NCI-H524 (cell line): ENCODE measurements at regions not wholly inside any gene's neighbourhood (a gene's known extent, or its start where the extent isn't known, plus 50 kb on each side); places are given as distances from the start of the nearest gene placed in this dataset.

Experiments
- DNase-seq, 2 experiments: peaks; one replicate each; lab custom pipeline; 2025; lab: John Stamatoyannopoulos, UW

DNA sequence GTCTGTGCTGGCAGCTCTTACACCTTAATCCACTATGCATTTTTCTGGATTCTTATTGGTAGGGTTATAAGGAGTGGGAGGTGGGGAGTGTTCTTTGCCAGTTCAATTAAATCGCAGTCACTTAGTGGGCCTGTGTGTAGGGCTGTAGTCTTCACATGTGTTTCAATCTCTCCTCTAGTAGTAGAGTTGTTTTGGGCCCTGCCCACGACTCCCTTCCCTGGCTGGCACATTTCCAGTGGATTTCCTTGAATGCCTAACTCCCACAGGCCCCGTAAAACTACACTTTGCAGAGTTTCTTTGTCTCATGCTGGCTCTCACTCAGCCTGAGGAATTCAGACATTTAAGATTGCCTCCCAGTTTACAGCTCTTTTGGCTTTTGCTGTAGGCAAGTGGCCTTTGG is 414.0 kb upstream of the OPRM1 start:
- peak in 1 of 2 experiments; percentile 15 for DNase-seq

DNA sequence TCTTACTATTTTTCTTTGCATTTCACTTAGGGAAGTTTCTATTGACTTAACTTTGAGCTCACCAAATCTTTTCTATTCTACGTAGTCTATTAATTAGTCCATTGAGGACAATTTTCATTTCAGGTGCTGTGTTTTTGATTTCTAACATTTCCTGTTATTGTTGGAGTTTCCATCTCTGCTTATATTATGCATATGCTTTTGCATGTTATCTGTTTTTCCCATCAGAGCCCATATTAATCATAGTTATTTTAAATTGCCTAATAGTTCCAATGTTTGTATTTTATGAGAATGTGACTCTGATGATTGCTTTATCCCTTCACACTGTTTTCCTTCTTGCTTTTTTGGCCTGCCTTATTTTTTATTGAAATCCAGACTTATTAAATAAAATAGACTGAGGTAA is 414.5 kb upstream of the OPRM1 start:
- DNase-seq: no peak

DNA sequence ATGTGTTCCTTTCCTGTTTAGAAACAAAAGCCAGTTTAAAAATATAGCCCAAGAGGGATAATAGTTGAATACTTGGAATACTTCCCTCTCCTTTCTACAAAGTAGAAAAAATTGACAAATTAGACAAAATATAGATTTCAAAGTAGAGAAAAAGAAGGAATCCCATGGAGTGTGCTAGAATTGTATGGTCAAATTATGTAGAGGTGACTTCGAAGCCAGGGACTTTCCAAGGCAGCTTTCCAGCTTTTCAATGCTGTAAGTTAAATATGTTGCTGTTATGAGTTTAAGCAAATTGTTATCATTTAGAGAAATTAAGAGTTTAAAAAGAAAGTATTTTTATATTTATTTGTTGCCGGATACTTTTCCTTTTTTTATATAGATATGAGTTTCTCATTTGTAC is 415.5 kb upstream of the OPRM1 start:
- no peak for DNase-seq

DNA sequence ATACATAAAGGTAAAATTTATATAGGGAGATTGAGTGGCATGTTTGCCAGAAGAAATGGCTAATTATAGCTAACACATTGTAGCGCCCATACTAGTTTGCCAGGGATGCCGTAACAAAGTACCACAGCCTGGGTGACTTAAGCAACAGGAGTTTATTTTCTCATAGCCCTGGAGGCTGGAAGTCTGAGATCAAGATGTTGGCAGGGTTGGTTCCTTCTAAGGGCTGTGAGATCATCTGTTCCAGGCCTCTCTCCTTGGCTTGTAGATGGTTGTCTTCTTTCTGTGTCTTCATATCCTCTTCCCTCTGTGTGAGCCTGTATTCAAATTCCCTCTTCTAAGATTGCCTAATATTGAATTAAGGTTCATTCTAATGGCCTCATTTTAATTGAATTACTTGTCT is 417.5 kb upstream of the OPRM1 start:
- DNase-seq: no peak

DNA sequence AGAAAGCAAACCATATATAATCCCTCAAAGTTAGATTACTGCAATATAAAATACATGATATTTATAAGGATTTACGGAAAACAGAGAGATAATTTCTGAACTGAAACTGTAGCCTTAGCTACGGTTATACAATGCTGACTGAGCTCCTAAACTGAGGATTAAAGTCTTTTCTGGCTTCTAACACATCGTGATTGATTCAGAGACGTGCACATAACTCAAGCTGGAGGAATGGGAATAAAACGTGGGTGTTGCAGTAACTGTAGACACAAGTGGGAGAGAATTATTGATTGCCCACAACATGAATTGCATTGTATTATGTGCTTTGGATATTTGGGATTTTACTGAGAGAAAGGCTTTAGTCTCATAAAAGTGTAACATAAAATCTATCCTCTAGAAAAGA is 418.0 kb upstream of the OPRM1 start:
- DNase-seq: no peak

DNA sequence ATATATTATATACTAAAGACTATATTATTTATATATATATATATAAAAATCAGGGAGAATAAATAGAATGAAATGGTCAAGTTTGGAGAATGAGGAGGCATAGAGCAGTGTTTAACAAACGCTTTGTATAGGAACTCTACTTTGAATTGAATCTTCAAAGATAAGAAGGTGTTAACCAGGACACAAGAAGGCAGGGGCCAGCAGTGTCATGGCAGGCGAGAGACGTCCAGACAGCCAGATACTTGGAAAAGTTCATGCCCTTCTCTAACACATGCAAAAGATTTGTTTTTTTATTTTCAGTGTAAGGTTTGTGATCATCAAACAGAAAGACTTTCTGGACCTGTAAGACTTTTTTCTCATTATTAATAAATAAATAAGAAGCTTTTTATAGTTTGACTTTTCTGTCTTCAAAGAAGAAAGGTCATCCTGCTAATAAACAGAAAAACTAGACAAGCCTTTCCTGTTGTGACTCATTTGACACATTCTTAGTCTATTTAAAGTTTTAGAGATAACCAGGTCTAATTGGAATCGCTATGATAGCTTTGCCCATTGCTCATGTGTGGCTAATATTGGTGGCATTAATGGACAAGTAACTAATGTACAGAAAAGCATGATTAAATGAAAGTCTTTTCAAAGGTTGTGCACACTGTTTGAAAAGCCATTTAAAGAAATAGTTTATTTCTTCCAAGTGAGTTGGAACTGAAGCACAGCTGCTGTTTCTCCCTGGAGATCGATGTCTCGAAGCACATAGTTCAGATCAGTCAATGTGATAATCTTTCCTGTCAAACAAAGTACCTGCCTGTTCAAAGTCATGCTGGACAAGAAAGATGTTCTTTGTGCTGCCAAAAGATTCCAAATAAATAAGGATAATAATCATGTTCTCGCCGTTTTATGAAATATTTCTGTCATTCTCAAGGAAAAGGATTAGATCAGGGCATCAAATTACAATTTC is 420.4 kb upstream of the OPRM1 start:
- DNase-seq: no peak

DNA sequence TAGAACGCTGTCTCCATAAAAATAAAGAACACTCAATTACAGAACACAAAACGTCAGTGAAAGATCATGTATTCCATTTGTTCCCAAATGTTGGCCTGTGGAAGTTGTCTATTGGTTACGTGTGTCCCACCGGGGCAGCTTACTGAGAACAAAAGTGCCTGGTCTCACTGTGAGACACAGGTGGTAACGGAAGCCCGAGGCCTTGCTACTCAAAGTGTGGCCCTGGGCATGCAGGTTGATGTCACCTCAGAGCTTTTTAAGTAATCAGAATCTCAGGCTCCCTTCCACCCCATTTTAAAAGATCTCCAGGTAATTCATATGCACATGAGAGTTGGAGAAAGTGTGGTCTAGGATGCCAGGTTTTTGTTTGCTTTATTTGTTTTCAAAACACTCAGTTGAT is 422.5 kb upstream of the OPRM1 start:
- no peak for DNase-seq

DNA sequence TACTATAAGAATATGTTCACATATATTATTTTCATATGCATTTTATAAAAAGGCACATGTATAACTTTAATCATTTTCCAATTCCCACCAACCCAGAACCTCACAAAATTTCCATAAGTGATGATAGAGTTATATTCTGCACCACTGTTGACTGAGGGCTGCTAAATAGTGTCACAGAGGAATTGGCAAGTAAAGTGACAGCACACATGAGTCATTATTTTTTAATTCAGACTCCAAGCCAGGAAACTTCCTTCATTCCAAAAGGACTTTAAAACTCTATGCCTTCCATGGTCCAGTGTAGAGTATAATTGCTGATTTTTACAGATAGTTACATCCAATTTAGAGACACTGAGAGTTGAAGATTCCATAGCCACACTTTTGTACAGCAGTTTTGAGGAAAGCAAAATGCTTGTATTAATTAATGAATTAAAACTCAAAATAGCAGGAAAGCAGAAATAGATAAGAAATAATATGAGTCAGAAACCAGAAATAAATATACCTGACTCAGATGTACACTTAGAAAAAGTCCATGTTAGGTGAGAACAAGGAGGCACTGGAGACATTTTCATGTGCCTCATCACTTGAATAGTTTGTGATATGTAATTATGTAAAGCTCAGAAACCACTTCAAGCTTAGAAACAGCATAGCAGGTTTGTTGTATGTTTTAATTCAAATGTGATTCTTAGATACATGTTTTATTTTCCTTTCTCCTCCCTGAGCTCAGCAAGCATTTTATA is 425.2 kb upstream of the OPRM1 start:
- DNase-seq: no peak

DNA sequence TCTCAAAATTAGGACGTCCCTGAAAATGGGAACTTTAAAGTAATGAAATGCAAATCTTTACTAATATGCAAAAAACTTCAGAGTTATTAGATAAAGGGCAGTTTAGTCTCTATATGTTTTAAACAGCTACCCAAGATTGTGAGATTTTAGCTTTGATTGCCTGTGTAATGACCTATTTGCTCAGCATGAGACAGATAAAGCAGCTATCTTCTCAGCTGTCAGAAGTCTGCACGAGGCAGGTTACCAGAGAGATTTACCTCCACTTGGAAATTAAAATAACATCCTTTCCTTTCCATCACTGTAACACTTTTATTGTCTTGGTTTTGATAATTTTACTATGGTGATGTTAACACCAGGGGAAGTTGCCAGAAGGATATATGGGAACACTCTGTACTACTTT is 436.6 kb upstream of the OPRM1 start:
- DNase-seq: no peak

DNA sequence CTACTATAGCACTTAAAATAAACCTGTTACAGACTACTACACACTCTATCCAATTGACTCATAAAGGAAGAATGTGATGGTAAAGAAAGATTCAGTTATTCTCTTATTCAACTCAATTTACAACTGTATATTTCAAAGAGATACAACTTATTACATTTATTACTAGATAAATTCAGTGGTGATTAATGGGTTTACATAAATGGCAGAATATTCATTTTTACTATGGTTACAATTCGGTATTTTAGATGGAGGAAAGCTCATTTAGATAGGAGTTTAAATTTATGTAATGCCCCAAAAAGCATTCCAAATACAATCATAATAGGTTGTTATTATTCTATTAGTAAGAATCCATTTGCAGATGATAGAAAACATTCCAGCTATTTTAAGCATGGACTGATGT is 439.1 kb upstream of the OPRM1 start:
- no peak for DNase-seq

DNA sequence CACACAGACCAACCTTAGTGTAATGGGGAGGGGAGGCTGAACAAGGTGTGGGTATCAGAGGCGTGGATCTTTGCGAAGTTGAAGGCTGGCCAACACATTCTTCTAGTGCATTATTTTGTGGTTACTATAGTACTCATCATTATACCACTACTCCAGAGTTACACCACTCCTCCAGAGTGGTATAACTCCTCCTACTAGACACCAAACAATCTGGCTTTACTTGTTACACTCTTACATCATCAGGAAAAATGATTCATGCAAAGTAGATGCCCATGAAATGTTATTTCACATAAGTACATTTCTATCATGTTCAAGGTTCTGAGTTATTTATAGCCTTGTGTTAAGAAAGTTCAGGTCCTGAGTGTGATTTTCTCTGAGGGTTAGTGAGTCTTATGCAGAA is 443.1 kb upstream of the OPRM1 start:
- DNase-seq: no peak

DNA sequence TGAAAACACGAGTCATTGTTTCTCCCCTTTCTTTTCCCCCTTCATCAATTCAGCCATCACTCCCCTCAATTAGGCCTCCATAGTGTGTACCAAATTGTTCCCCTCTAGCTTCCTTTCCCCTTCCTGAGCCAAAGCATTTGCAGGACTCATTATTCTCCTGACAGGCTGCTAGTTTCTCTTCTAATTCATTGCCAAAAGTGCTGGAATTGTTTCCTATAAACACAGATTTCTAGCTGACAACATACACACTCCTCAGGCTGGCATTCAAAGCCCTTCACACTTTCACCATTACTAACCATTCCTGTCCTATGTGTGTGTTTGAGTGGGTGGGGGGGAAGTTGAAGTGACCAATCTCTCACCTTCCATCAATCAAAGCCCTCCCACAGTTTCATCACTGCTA is 444.2 kb upstream of the OPRM1 start:
- DNase-seq: no peak

DNA sequence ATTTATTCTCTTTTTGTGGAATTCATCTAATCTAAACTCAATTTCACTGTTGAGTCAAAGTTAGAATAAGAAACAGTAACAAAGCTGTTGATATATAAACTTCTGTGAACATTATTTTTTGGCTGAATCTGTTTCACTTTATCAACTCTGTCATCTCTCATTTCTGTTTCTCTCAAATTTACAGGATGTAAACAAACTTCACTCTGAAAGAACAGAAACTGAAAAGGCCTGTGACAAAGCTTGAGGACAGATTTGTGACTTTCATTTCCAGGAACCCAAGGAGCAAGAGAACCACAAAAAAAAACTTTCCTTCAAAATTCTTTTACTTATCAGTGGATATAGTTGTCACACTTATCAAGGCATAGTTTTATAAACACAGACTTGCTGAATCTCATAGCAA is 447.9 kb upstream of the OPRM1 start:
- DNase-seq: no peak

DNA sequence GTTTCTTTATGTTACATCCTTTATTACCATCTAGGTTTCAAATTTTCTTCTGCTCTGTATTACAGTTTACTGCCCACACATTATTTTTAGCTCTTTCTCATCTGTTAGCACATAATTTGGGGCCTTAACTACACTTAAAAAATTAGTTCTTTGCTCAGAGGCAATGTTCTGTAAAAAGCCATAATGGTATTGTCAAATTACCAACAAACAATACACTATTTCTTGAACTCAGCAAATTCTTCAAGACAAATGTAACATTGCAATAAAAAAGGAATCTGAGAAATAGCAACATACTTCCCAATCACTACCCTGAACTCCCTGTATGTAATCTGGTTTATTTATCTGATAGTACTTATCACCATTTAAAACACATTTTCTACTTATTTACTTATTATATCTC is 448.6 kb upstream of the OPRM1 start:
- DNase-seq: no peak

DNA sequence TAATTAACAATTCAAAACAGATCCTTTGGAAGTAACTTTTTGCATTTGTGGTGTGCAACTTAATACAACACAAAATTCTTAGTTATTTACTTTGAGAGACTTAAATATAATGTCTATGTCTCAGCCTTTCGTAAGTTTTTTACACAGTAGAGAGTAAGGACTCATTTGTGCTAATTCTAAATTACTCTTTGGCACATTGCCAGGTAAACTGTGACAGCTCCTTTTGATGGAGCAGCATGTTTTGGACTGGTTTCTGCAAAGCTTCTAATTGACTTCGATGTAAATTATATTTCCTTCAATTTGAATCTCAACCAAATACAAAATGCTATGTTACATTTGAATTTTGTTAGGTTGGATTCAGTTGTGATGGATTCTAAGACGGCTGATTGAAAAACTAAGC is 450.7 kb upstream of the OPRM1 start:
- DNase-seq: no peak

DNA sequence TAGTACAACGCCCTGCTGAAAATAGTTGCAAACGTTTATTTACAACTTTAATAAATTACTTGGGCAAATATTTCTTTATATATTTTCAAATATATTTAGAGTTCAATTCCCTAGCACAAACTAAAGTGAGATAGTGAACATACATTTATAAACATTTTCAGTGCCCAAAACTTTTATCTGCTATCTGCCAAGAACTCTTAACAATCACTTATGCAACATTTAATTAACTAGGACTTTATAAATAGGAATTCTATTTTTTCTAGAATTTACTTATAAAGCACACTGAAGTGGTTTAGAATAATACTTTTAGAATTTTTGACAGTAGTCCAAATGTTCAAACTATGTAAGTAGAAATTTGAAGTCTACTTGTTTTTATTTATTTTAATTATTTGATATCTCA is 452.6 kb upstream of the RGS17 start:
- no peak for DNase-seq

DNA sequence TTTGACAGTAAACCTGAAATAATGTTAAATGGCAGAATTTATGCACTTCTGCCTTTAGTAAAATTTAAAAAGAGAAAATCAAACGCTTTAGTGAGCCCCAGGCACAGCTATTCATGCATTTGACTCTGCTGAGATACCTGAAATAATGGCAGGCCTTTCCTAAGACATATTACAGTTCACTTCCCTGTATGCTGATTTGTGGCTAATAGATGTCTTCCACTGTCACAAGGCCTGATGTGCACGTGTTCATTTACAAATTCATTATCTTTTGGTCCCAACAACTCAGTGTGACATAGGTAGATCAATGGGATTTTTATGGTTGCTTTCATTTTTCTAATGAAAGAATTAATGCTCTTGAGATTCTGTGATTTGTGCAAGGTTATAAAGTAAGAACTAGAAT is 449.7 kb upstream of the RGS17 start:
- DNase-seq: no peak

DNA sequence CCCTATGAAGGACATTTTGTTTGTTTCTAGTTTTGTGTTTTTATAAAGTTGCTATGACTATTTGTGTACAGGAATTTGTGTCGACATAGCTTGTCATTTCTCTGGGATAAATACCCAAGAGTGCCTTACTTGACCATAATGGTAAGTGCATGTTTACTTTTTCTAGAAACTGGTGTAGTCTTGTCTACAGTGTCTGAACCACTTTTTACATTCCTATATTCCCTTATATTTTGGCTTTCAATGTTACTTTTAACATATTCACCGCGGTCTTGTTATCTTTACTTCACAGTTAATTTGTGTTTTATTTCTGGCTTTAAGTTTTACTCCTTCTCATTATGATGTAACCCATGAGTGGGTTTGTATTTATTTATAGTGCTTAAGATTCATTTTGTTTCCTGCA is 444.4 kb upstream of the RGS17 start:
- DNase-seq: no peak

DNA sequence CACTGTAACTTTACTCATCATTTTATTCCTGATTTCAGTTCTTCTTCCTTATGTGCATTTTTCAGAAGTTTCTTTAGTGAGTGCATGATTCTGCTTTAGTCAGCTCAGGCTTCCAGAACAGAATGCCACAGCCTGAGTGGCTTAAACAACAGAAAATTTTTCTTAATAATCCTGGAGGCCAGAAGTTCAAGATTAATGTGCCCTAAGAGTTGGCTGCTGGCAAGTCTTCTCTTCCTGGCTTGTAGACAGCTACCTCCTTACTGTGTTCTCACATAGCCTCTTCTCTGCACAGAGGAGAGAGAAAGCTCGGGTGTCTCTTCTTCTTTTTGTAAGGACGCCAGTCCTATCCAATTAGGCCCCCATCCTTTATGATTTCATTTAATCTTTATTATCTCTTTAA is 443.1 kb upstream of the RGS17 start:
- DNase-seq: no peak

DNA sequence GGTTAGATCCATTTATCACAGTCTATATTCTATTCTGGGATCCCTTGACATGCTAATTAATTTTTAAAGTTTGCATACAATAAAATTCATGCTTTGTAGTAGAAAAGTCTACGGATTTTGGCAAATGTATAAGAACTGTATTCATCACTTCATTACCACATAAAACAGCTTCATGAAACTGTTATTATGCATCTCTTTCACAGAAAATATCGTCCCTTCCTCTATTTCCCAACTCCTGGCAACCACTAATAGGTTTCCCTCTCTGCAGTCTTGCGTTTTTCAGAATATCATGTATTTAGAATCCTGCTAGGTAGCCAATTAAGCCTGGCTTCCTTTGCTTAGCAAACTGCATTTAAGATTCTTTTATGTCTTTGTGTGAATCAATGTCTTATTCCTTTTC is 441.3 kb upstream of the RGS17 start:
- no peak for DNase-seq

DNA sequence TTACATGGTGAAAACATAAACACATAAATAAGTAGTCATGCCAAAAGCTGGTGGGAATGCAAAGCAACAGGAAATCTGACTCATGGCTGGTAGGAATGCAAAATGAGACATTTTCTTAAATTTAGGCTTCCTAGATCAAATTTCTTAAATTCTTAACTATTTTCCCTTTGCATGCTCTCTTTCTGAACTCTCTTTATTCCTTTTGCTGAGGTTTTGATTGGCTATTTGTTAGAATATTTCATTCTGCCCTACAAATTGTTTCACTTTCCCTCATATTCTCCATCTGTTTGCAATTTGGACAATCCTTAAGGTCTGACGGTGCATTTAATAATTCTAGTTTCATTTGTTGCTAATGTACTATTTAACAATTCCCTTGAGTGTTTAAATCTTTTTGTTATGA is 437.5 kb upstream of the RGS17 start:
- DNase-seq: no peak

DNA sequence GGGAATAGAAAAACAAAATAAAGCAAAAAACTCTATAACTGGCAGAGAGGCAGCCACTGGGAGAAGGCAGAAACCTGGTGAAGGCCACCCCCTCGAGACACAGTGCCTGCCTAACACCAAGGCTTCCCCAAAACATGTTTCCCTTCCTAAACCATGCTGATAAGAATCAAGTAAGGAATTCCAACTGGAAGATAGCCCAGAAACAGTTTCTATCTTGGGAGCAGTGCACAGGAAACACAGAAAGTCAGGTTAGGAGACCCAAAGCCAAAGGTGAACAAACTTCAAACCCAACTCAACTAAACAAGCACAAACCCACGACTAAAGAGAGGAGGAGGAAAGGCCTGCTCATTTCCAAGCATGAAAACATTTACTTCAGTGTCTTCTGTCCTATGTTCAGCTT is 433.7 kb upstream of the RGS17 start:
- DNase-seq: no peak

DNA sequence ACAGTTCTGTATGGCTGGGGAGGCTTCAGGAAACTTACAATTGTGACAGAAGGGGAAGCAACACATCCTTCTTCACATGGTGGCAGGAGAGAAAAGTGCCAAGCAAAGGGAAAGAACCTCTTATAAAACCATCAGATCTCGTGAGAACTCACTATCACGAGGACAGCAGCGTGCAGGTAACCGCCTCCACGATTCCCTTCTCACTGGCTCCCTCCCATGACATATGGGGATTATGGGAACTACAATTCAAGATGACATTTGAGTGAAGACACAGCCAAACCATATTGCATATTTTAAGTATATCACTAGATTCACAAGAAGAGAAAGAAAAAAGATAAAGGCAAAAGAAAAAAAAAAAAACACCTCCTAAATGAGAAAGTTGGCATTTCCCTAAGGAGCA is 431.9 kb upstream of the RGS17 start:
- no peak for DNase-seq

DNA sequence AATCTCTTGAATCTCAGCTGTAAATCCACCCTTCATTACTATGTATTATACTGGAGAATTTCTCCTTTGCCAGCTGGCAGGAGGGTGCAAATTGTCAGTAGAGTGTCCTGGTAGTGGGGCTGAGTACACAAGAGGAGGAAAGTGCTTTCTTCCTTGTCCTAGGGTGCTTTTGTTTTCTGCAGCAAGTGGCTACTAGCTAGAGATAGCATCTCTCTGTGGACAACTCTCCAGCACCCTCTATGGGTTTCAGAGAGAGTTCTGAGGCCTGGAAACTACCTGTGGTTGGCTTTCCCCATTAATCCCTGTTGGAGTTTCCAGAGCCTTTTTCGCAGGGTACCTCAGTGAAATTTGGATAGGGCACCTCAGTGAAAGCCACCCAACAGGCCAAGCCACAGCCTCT is 422.5 kb upstream of the RGS17 start:
- DNase-seq: peak; percentile 14 to 50
